K562 (cell line): ENCODE measurements at regions not wholly inside any gene's neighbourhood (a gene's known extent, or its start where the extent isn't known, plus 50 kb on each side); places are given as distances from the start of the nearest gene placed in this dataset.

Source experiments
- ATAC-seq: fragments of 200-7000 bp; cut with Tn5 transposase; 3 replicates; pipeline ENCODE4 v1.9.1; 2020; ENCODE audit warnings: moderate library complexity
- BruUV-seq: library from RNA; stranded (reverse); fragments of 400-500 nt; replicated peaks from 2 replicates; lab custom pipeline; 2021; lab: Mats Ljungman, UMichigan
- CTCF ChIA-PET: fragments of 300-600 bp; formaldehyde crosslinking; extraction: SDS; loops from one replicate; lab custom pipeline; 2021; ENCODE audit warnings: low intra/inter-chr PET ratio; lab: Yijun Ruan, JAX
- POLR2A ChIA-PET: fragments of 300-600, 350-650 bp; sonication (Branson Sonifier 250); formaldehyde crosslinking; extraction: SDS; loops from one replicate; lab custom pipeline; 2021; ENCODE audit warnings: antibody characterized with exemption, inconsistent platforms; lab: Yijun Ruan, JAX
- DNase-seq, 4 experiments: peaks; one replicate each; pipeline versions ENCODE4 v3.0.0 to v3.0.0-alpha.2; 2011 to 2018; ENCODE audit warnings: low spot score in 3 of 4, mixed read lengths in 3 of 4; ENCODE audit errors: extremely low read depth in 1 of 4
- FAIRE-seq: peaks from 2 replicates; lab custom pipeline; 2011; peaks lifted over from hg19 to GRCh38; lab: Jason Lieb, UNC
- H2AFZ ChIP-seq: 2 replicates; pipeline ENCODE4 v1.6.0; 2011; ENCODE audit warnings: low read depth, low read length, control low read depth, inconsistent platforms
- H3K27ac ChIP-seq: fragments of 200-600 bp; 3 replicates; pipeline ENCODE4 v1.8.0; 2011; ENCODE audit warnings: low read depth, mild to moderate bottlenecking, control low read depth, inconsistent platforms, low read length, moderate library complexity, mixed read lengths; ENCODE audit errors: extremely low read depth
- H3K27me3 ChIP-seq, 2 experiments: fragments of 300-600 bp in 1 of 2; 2 replicates in 1 of 2; 3 replicates in 1 of 2; pipeline versions ENCODE4 v1.6.0 to v1.8.0; 2011; ENCODE audit warnings: inconsistent platforms in 2 of 2, low read length in 2 of 2, mild to moderate bottlenecking in 1 of 2, mixed read lengths in 1 of 2, moderate library complexity in 1 of 2; ENCODE audit not compliant: control insufficient read depth in 2 of 2, insufficient read depth in 2 of 2
- H3K36me3 ChIP-seq: fragments of 300-600 bp; 3 replicates; pipeline ENCODE4 v1.8.0; 2011; ENCODE audit warnings: mild to moderate bottlenecking, low read length, inconsistent platforms; ENCODE audit not compliant: control insufficient read depth, insufficient read depth
- H3K4me1 ChIP-seq, 2 experiments: fragments of 200-600 bp in 1 of 2; replicated peaks in 1 of 2; 2 replicates in 1 of 2; 3 replicates in 1 of 2; pipeline versions ENCODE4 v1.5.1 to v1.8.0; 2011; ENCODE audit warnings: inconsistent platforms in 2 of 2, low read length in 2 of 2, mild to moderate bottlenecking in 1 of 2, mixed read lengths in 1 of 2, moderate library complexity in 1 of 2; ENCODE audit not compliant: control insufficient read depth in 2 of 2, insufficient read depth in 2 of 2
- H3K4me2 ChIP-seq: 2 replicates; pipeline ENCODE4 v1.6.1; 2011; ENCODE audit warnings: low read length, control low read depth, inconsistent platforms, mixed read lengths; ENCODE audit not compliant: insufficient read depth
- H3K4me3 ChIP-seq: fragments of 200-600 bp; sonication (generic), shearing (Covaris generic); 2 replicates; pipeline ENCODE4 v1.5.1; 2016; ENCODE audit warnings: control low read depth, inconsistent platforms
- H3K79me2 ChIP-seq: fragments of 200-600 bp; 3 replicates; pipeline ENCODE4 v1.8.0; 2011; ENCODE audit warnings: low read length, inconsistent platforms; ENCODE audit not compliant: control insufficient read depth, insufficient read depth
- H3K9ac ChIP-seq, 2 experiments: 2 replicates each; pipeline versions ENCODE4 v1.6.0 to v1.6.1; 2011; ENCODE audit warnings: low read depth in 2 of 2, low read length in 2 of 2, control low read depth in 1 of 2, inconsistent platforms in 1 of 2, mild to moderate bottlenecking in 1 of 2, mixed read lengths in 1 of 2; ENCODE audit not compliant: insufficient read depth in 1 of 2
- H3K9me1 ChIP-seq: one replicate; pipeline ENCODE4 v1.6.0; 2011; ENCODE audit warnings: inconsistent platforms, mild to moderate bottlenecking, low read length, moderate library complexity; ENCODE audit not compliant: control insufficient read depth, insufficient read depth
- H3K9me3 ChIP-seq: replicated peaks from 2 replicates; pipeline ENCODE4 v1.5.1; 2011; ENCODE audit warnings: low read depth, low read length, inconsistent platforms; ENCODE audit not compliant: control insufficient read depth, insufficient read depth
- H4K20me1 ChIP-seq: replicated peaks from 2 replicates; pipeline ENCODE4 v1.6.1; 2011; ENCODE audit warnings: low read length, inconsistent platforms, mixed read lengths; ENCODE audit not compliant: control insufficient read depth, insufficient read depth
- CBX5 ChIP-seq: IDR thresholded peaks from 2 replicates; pipeline ENCODE4 v1.6.1; 2014; ENCODE audit warnings: low read depth, borderline replicate concordance
- KDM5B ChIP-seq: fragments of 200-600 bp; sonication (generic); IDR thresholded peaks from 2 replicates; pipeline ENCODE4 v1.6.1; 2012; ENCODE audit warnings: low read depth, mild to moderate bottlenecking, moderate library complexity, low read length, control low read depth, inconsistent platforms; ENCODE audit not compliant: insufficient replicate concordance
- MAFG ChIP-seq: fragments of 450-650 bp; conservative IDR thresholded peaks from 2 replicates; pipeline ENCODE4 v1.6.1; 2016; ENCODE audit warnings: missing genetic modification characterization, missing compliant biosample characterization
- MCM3 ChIP-seq: fragments of 450-650 bp; IDR thresholded peaks from 2 replicates; pipeline ENCODE4 v1.6.1; 2016
- NR2C1 ChIP-seq, 2 experiments: fragments of 450-650 bp; IDR thresholded peaks; 2 replicates each; pipeline ENCODE4 v1.6.1; 2017; ENCODE audit warnings: mild to moderate bottlenecking in 2 of 2, antibody characterized with exemption in 1 of 2, inconsistent platforms in 1 of 2, missing compliant biosample characterization in 1 of 2, missing genetic modification characterization in 1 of 2
- NRF1 ChIP-seq, 2 experiments: fragments of 450-650 bp; IDR thresholded peaks in 1 of 2; conservative IDR thresholded peaks in 1 of 2; 2 replicates each; pipeline ENCODE4 v1.6.1; 2014; ENCODE audit warnings: mild to moderate bottlenecking in 2 of 2
- RBM17 ChIP-seq: fragments of 200-400 bp; formaldehyde crosslinking; IDR thresholded peaks from 2 replicates; pipeline ENCODE4 v1.6.1; 2017; ENCODE audit warnings: low read depth, mild to moderate bottlenecking, low read length, borderline replicate concordance
- ZNF431 ChIP-seq: sonication (generic); formaldehyde crosslinking; IDR thresholded peaks from 2 replicates; pipeline ENCODE4 v1.8.0; 2022; ENCODE audit warnings: mild to moderate bottlenecking, missing genetic modification reagents
- WGBS: fragments of 100-300 bp; shearing (Covaris generic); methylation state at CpG from one replicate; pipeline ENCODE4 v1.1.6; 2016; ENCODE audit warnings: low coverage, mixed read lengths; ENCODE audit not compliant: insufficient coverage; ENCODE audit errors: missing lambda C conversion rate; 5-methylcytosine and 5-hydroxymethylcytosine counted together
- in situ Hi-C: fragments of 300-500 bp; cut with MboI; formaldehyde crosslinking; loops from 4 replicates; pipeline ENCODE4 v1.15.0; 2018; ENCODE audit warnings: inconsistent platforms, mixed read lengths
- intact Hi-C: fragments of 100-400 bp; cut with micrococcal nuclease; formaldehyde crosslinking; loops from 2 replicates; pipeline ENCODE4 v1.14.2; 2022
- TF ChIP-seq, protein P1 (sequence below): sonication (generic); formaldehyde crosslinking; IDR thresholded peaks from 2 replicates; pipeline ENCODE4 v1.8.0; 2022; ENCODE audit warnings: mild to moderate bottlenecking, missing genetic modification reagents
- TF ChIP-seq, protein P2 (sequence below): sonication (generic); formaldehyde crosslinking; IDR thresholded peaks from 2 replicates; pipeline ENCODE4 v1.8.0; 2023; ENCODE audit warnings: missing genetic modification reagents, mild to moderate bottlenecking, borderline replicate concordance

DNA sequence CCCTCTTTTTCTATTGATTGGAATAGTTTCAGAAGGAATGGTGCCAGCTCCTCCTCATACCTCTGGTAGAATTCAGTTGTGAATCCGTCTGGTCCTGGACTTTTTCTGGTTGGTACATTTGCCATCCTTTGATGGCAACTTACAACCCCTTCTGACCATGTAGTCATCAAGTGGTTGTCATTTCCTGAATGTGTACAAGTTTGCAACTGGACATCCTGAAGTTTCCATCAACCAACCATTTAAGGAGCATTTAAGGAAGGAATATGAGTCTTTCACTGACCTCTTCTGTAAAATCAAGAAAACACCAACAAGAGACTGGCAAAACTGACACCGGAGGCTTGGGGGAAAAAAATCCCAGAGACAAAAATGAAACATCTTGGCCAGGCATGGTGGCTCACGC lies 97.4 kb downstream of the RIN2 start (continued):
- TF ChIP-seq, protein P1, sequence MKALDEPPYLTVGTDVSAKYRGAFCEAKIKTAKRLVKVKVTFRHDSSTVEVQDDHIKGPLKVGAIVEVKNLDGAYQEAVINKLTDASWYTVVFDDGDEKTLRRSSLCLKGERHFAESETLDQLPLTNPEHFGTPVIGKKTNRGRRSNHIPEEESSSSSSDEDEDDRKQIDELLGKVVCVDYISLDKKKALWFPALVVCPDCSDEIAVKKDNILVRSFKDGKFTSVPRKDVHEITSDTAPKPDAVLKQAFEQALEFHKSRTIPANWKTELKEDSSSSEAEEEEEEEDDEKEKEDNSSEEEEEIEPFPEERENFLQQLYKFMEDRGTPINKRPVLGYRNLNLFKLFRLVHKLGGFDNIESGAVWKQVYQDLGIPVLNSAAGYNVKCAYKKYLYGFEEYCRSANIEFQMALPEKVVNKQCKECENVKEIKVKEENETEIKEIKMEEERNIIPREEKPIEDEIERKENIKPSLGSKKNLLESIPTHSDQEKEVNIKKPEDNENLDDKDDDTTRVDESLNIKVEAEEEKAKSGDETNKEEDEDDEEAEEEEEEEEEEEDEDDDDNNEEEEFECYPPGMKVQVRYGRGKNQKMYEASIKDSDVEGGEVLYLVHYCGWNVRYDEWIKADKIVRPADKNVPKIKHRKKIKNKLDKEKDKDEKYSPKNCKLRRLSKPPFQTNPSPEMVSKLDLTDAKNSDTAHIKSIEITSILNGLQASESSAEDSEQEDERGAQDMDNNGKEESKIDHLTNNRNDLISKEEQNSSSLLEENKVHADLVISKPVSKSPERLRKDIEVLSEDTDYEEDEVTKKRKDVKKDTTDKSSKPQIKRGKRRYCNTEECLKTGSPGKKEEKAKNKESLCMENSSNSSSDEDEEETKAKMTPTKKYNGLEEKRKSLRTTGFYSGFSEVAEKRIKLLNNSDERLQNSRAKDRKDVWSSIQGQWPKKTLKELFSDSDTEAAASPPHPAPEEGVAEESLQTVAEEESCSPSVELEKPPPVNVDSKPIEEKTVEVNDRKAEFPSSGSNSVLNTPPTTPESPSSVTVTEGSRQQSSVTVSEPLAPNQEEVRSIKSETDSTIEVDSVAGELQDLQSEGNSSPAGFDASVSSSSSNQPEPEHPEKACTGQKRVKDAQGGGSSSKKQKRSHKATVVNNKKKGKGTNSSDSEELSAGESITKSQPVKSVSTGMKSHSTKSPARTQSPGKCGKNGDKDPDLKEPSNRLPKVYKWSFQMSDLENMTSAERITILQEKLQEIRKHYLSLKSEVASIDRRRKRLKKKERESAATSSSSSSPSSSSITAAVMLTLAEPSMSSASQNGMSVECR (CRISPR knock-in tag) = no peak
- no peak for TF ChIP-seq MAFG (tag)

- ATAC-seq (no peak), DNase-seq (no peak), FAIRE-seq (no peak)
- H3K4me3 ChIP-seq = no peak overlapping the region
- H3K9me3 ChIP-seq = no peaks in the 10 kb centered on the region
- no peaks in the 10 kb centered on the region for H3K27me3 ChIP-seq
- CTCF ChIA-PET = no interaction called here
- H3K9me1 ChIP-seq = no peaks in the 10 kb centered on the region
- WGBS = 3% methylated on average over 9 of the region's 9 CpGs
- H3K4me1 ChIP-seq = no peaks in the 10 kb centered on the region
- no peak overlapping the region for H3K9ac ChIP-seq
- POLR2A ChIA-PET = no interaction called here
- no peak overlapping the region for H3K27ac ChIP-seq
- H3K79me2 ChIP-seq = no peaks in the 10 kb centered on the region
- H3K4me2 ChIP-seq = no peak overlapping the region
- intact Hi-C loops (no loop called here), in situ Hi-C loops (no loop called here)
- no peaks in the 10 kb centered on the region for H3K36me3 ChIP-seq
- no TSS peak for BruUV-seq
- H4K20me1 ChIP-seq = no peaks in the 10 kb centered on the region; the same call in 1 of the 2 replicates
- H2AFZ ChIP-seq = no peak overlapping the region
- TF ChIP-seq KDM5B (no peak), NR2C1 (IDR thresholded peaks at IDR 0.05) (no peak), NR2C1 (tag; IDR thresholded peaks at IDR 0.05) (no peak), MCM3 (no peak), ZNF431 (CRISPR knock-in tag) (no peak), CBX5 (no peak), NRF1 (conservative IDR thresholded peaks at IDR 0.05 in 1 of 2, IDR thresholded peaks at IDR 0.05 in 1 of 2) (no peak), RBM17 (no peak)
- TF ChIP-seq, protein P2, sequence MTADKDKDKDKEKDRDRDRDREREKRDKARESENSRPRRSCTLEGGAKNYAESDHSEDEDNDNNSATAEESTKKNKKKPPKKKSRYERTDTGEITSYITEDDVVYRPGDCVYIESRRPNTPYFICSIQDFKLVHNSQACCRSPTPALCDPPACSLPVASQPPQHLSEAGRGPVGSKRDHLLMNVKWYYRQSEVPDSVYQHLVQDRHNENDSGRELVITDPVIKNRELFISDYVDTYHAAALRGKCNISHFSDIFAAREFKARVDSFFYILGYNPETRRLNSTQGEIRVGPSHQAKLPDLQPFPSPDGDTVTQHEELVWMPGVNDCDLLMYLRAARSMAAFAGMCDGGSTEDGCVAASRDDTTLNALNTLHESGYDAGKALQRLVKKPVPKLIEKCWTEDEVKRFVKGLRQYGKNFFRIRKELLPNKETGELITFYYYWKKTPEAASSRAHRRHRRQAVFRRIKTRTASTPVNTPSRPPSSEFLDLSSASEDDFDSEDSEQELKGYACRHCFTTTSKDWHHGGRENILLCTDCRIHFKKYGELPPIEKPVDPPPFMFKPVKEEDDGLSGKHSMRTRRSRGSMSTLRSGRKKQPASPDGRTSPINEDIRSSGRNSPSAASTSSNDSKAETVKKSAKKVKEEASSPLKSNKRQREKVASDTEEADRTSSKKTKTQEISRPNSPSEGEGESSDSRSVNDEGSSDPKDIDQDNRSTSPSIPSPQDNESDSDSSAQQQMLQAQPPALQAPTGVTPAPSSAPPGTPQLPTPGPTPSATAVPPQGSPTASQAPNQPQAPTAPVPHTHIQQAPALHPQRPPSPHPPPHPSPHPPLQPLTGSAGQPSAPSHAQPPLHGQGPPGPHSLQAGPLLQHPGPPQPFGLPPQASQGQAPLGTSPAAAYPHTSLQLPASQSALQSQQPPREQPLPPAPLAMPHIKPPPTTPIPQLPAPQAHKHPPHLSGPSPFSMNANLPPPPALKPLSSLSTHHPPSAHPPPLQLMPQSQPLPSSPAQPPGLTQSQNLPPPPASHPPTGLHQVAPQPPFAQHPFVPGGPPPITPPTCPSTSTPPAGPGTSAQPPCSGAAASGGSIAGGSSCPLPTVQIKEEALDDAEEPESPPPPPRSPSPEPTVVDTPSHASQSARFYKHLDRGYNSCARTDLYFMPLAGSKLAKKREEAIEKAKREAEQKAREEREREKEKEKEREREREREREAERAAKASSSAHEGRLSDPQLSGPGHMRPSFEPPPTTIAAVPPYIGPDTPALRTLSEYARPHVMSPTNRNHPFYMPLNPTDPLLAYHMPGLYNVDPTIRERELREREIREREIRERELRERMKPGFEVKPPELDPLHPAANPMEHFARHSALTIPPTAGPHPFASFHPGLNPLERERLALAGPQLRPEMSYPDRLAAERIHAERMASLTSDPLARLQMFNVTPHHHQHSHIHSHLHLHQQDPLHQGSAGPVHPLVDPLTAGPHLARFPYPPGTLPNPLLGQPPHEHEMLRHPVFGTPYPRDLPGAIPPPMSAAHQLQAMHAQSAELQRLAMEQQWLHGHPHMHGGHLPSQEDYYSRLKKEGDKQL = no peak
Measured at GRCh38 chr20:19858466-19859371, 100.7 kb downstream of the RIN2 start.
